GM12875 (cell line): ENCODE measurements at regions not wholly inside any gene's neighbourhood (a gene's known extent, or its start where the extent isn't known, plus 50 kb on each side); places are given as distances from the start of the nearest gene placed in this dataset.

Experiments
- H3K4me3 ChIP-seq: one replicate; pipeline ENCODE4 v1.5.1; 2011; ENCODE audit warnings: low read depth, low read length, control low read depth
- CTCF ChIP-seq: IDR thresholded peaks from 2 replicates; pipeline ENCODE4 v1.5.1; 2011; ENCODE audit warnings: low read depth, mild to moderate bottlenecking, control low read depth, inconsistent platforms, low read length, moderate library complexity, borderline replicate concordance; ENCODE audit not compliant: insufficient read depth

DNA sequence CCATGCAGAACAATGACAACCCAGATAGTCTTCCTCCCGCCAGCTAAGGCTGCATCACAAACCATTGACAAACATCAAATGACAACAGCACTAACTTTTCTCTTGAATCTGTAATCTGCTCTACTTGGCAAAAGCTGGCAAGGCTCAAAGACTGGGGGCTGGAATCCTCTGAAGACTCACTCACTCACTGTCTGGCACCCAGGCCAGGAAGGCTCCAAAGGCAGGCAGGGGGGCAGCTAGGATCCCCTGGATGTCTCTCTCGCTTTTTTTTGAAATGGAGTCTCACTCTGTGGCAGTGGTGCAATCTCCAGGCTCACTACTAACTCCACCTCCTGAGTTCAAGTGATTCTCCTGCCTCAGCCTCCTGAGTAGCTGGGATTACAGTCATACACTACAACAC lies 159.7 kb upstream of the GPR26 start:
- no peak overlapping the region for H3K4me3 ChIP-seq
- TF ChIP-seq CTCF = no peak

- H3K4me3 ChIP-seq = no peak overlapping the region
- TF ChIP-seq CTCF = no peak
Measured at GRCh38 chr10:123507298-123507697, 158.9 kb upstream of the GPR26 start.

- H3K4me3 ChIP-seq = no peak overlapping the region
Measured at GRCh38 chr10:123509338-123509737, 156.8 kb upstream of the GPR26 start.

GRCh38 chr10:123512901-123513775 lies 153.0 kb upstream of the GPR26 start:
- no peak overlapping the region for H3K4me3 ChIP-seq
- no peak for TF ChIP-seq CTCF

More at GRCh38 chr10:123509338-123509737, 156.8 kb upstream of the GPR26 start:
- TF ChIP-seq CTCF = no peak

- no peak for TF ChIP-seq CTCF
- no peak overlapping the region for H3K4me3 ChIP-seq
Measured at GRCh38 chr10:123513870-123514269, 152.3 kb upstream of the GPR26 start.

- TF ChIP-seq CTCF = no peak
- no peak overlapping the region for H3K4me3 ChIP-seq
Measured at GRCh38 chr10:123514996-123515395, 151.2 kb upstream of the GPR26 start.

DNA sequence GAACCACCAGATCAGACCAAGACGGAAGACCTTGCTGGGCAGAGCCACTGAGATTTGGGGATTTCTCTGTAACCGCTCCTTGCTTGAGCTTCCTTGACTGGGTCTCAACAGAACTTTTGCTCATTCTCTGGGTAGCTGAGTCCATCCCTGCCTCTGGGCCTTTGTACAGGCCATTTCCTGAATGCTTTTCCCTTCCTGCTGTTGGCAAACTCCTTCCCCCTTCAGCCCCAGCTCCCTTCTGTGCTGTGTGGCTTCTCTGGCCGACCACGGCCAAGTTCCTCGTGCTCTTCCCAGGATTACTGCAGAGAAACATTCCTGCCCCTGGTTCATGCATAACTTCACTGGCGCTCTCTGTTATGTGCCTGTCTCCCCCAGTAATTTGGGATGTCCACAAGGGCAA lies 150.5 kb upstream of the GPR26 start:
- TF ChIP-seq CTCF = no peak
- no peak overlapping the region for H3K4me3 ChIP-seq
